WTC11 (cell line): ENCODE measurements at regions not wholly inside any gene's neighbourhood (a gene's known extent, or its start where the extent isn't known, plus 50 kb on each side); places are given as distances from the start of the nearest gene placed in this dataset.

Experiments used
- ATAC-seq: fragments of 200-7000 bp; cut with Tn5 transposase; 2 replicates; pipeline ENCODE4 v1.10.0; 2021; ENCODE audit warnings: mild to moderate bottlenecking, moderate library complexity
- CTCF ChIA-PET: fragments of 300-600 bp; sonication (Branson Sonifier 250); formaldehyde crosslinking; loops from one replicate; lab custom pipeline; 2021; ENCODE audit warnings: antibody characterized with exemption; lab: Charles Lee
- POLR2A ChIA-PET: fragments of 350-600 bp; sonication (Branson Sonifier 250); formaldehyde crosslinking; loops from one replicate; lab custom pipeline; 2021; ENCODE audit warnings: antibody characterized with exemption; lab: Charles Lee
- DNase-seq: peaks from one replicate; pipeline ENCODE4 v3.0.0; 2021; ENCODE audit warnings: low spot score
- H3K27ac Mint-ChIP-seq: 2 replicates; pipeline ENCODE4 v1.8.0; 2021; ENCODE audit warnings: mixed read lengths
- H3K27me3 Mint-ChIP-seq: 2 replicates; pipeline ENCODE4 v1.8.0; 2021; ENCODE audit warnings: low read depth, mild to moderate bottlenecking, moderate library complexity, mixed read lengths
- H3K36me3 Mint-ChIP-seq: 2 replicates; pipeline ENCODE4 v1.8.0; 2021; ENCODE audit warnings: mixed read lengths
- H3K4me1 Mint-ChIP-seq: 2 replicates; pipeline ENCODE4 v1.8.0; 2022; ENCODE audit warnings: mixed read lengths
- H3K4me3 Mint-ChIP-seq: 2 replicates; pipeline ENCODE4 v1.8.0; 2021; ENCODE audit warnings: mild to moderate bottlenecking, moderate library complexity, mixed read lengths
- H3K9me3 Mint-ChIP-seq: 2 replicates; pipeline ENCODE4 v1.8.0; 2021; ENCODE audit warnings: mixed read lengths
- CBFB ChIP-seq: sonication (generic); formaldehyde crosslinking; IDR thresholded peaks from 2 replicates; pipeline ENCODE4 v1.8.1; 2022; ENCODE audit warnings: mild to moderate bottlenecking, low read depth, missing genetic modification reagents
- ESRRA ChIP-seq: sonication (generic); formaldehyde crosslinking; IDR thresholded peaks from 2 replicates; pipeline ENCODE4 v1.8.1; 2022; ENCODE audit warnings: mild to moderate bottlenecking, missing genetic modification reagents, borderline replicate concordance
- ETV6 ChIP-seq: sonication (generic); formaldehyde crosslinking; IDR thresholded peaks from 2 replicates; pipeline ENCODE4 v1.8.1; 2022; ENCODE audit warnings: mild to moderate bottlenecking, missing genetic modification reagents
- FOXJ3 ChIP-seq: sonication (generic); formaldehyde crosslinking; IDR thresholded peaks from 2 replicates; pipeline ENCODE4 v1.9.0; 2021; ENCODE audit warnings: missing genetic modification reagents, mild to moderate bottlenecking, borderline replicate concordance
- HMGA2 ChIP-seq: fragments of 250-450 bp; sonication (Bioruptor Pico); IDR thresholded peaks from 2 replicates; pipeline ENCODE4 v1.4.0; 2021; ENCODE audit warnings: mild to moderate bottlenecking, moderate library complexity
- MYBL2 ChIP-seq: sonication (generic); formaldehyde crosslinking; IDR thresholded peaks from 2 replicates; pipeline ENCODE4 v1.8.1; 2023; ENCODE audit warnings: mild to moderate bottlenecking, moderate library complexity, missing genetic modification reagents
- SMAD4 ChIP-seq: sonication (generic); formaldehyde crosslinking; IDR thresholded peaks from 2 replicates; pipeline ENCODE4 v1.8.0; 2022; ENCODE audit warnings: mild to moderate bottlenecking, missing genetic modification reagents
- TEAD1 ChIP-seq: sonication (generic); formaldehyde crosslinking; IDR thresholded peaks from 2 replicates; pipeline ENCODE4 v1.8.0; 2022; ENCODE audit warnings: mild to moderate bottlenecking, missing genetic modification reagents
- TEAD4 ChIP-seq: sonication (generic); formaldehyde crosslinking; IDR thresholded peaks from 2 replicates; pipeline ENCODE4 v1.8.0; 2022; ENCODE audit warnings: mild to moderate bottlenecking, missing genetic modification reagents
- ZBTB21 ChIP-seq: sonication (generic); formaldehyde crosslinking; IDR thresholded peaks from 2 replicates; pipeline ENCODE4 v1.8.1; 2023; ENCODE audit warnings: mild to moderate bottlenecking, missing genetic modification reagents, borderline replicate concordance
- ZNF219 ChIP-seq: sonication (generic); formaldehyde crosslinking; IDR thresholded peaks from 2 replicates; pipeline ENCODE4 v1.8.0; 2023; ENCODE audit warnings: missing genetic modification reagents, mild to moderate bottlenecking, borderline replicate concordance
- ZNF263 ChIP-seq: sonication (generic); formaldehyde crosslinking; IDR thresholded peaks from 2 replicates; pipeline ENCODE4 v1.8.1; 2022; ENCODE audit warnings: low read depth, mild to moderate bottlenecking, moderate library complexity, missing genetic modification reagents
- TF ChIP-seq, protein P1 (sequence below): fragments of 250-450 bp; sonication (Bioruptor Pico); IDR thresholded peaks from 2 replicates; pipeline ENCODE4 v1.9.0; 2021; ENCODE audit warnings: mild to moderate bottlenecking, borderline replicate concordance
- TF ChIP-seq, protein P2 (sequence below): sonication (generic); formaldehyde crosslinking; IDR thresholded peaks from 2 replicates; pipeline ENCODE4 v1.8.1; 2022; ENCODE audit warnings: missing genetic modification reagents, borderline replicate concordance
- TF ChIP-seq, protein P3 (sequence below): sonication (generic); formaldehyde crosslinking; IDR thresholded peaks from 2 replicates; pipeline ENCODE4 v1.8.0; 2022; ENCODE audit warnings: mild to moderate bottlenecking, missing genetic modification reagents
- TF ChIP-seq, protein P4 (sequence below): sonication (generic); formaldehyde crosslinking; IDR thresholded peaks from 2 replicates; pipeline ENCODE4 v1.8.1; 2023; ENCODE audit warnings: mild to moderate bottlenecking, missing genetic modification reagents, moderate library complexity
- TF ChIP-seq, protein P5 (sequence below): fragments of 250-450 bp; sonication (Bioruptor Pico); conservative IDR thresholded peaks from 2 replicates; pipeline ENCODE4 v1.9.0; 2021; ENCODE audit warnings: mild to moderate bottlenecking
- TF ChIP-seq, protein P6 (sequence below): sonication (generic); formaldehyde crosslinking; IDR thresholded peaks from 2 replicates; pipeline ENCODE4 v1.8.0; 2023; ENCODE audit warnings: missing genetic modification reagents
- TF ChIP-seq, protein P7 (sequence below): sonication (generic); formaldehyde crosslinking; IDR thresholded peaks from 2 replicates; pipeline ENCODE4 v1.8.1; 2023; ENCODE audit warnings: mild to moderate bottlenecking, missing genetic modification reagents, moderate library complexity

DNA sequence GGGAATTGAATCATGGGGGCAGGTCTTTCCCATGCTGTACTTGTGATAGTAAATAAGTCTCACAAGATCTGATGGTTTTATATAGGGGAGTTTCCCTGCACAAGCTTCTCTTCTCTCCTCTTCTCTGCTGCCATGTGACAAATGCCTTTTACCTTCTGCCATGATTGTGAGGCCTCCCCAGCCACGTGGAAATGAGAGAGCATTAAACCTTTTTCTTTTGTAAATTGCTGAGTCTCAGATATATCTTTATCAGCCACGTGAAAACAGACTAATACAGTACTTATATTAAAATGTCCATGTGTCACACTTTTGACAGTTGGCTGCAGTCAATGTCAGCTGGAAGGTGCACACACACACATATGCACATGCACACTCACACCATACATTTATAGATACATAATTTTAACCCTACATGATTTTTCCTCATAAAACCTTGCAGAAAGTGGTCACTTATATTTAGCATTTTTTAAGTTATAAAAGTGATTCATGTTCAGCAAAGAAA lies 128.9 kb downstream of the OTOR start (continued):
- TF ChIP-seq, protein P1, sequence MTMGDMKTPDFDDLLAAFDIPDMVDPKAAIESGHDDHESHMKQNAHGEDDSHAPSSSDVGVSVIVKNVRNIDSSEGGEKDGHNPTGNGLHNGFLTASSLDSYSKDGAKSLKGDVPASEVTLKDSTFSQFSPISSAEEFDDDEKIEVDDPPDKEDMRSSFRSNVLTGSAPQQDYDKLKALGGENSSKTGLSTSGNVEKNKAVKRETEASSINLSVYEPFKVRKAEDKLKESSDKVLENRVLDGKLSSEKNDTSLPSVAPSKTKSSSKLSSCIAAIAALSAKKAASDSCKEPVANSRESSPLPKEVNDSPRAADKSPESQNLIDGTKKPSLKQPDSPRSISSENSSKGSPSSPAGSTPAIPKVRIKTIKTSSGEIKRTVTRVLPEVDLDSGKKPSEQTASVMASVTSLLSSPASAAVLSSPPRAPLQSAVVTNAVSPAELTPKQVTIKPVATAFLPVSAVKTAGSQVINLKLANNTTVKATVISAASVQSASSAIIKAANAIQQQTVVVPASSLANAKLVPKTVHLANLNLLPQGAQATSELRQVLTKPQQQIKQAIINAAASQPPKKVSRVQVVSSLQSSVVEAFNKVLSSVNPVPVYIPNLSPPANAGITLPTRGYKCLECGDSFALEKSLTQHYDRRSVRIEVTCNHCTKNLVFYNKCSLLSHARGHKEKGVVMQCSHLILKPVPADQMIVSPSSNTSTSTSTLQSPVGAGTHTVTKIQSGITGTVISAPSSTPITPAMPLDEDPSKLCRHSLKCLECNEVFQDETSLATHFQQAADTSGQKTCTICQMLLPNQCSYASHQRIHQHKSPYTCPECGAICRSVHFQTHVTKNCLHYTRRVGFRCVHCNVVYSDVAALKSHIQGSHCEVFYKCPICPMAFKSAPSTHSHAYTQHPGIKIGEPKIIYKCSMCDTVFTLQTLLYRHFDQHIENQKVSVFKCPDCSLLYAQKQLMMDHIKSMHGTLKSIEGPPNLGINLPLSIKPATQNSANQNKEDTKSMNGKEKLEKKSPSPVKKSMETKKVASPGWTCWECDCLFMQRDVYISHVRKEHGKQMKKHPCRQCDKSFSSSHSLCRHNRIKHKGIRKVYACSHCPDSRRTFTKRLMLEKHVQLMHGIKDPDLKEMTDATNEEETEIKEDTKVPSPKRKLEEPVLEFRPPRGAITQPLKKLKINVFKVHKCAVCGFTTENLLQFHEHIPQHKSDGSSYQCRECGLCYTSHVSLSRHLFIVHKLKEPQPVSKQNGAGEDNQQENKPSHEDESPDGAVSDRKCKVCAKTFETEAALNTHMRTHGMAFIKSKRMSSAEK (CRISPR knock-in tag) = no peak

DNA sequence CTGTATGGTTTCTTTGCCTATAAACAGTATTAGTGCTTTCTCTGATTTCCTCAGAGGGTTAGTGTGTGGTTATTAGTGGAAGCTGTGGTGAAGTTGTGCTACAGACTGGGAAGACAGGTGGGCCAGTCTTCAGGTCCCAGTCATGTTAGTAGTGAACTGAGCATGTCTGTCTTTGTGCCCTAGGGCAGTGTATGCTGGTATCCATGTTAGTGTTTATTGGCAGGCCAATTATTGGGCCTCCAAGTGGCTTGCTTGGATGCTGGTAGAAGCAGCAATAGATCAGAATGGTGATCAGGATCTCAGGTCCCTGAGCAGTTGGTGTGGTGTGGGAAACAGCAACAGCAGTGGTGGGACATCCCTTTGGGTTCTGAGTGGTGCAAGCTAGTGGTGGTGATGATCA lies 137.6 kb downstream of the OTOR start:
- ATAC-seq (no peak), DNase-seq (no peak)
- Mint-ChIP-seq H3K4me1 (no peaks in the 10 kb centered on the region), H3K4me3 (no peak overlapping the region), H3K36me3 (peaks cover 7% of the 10 kb centered on the region), H3K9me3 (peaks cover 22% of the 10 kb centered on the region)
- TF ChIP-seq, protein P2, sequence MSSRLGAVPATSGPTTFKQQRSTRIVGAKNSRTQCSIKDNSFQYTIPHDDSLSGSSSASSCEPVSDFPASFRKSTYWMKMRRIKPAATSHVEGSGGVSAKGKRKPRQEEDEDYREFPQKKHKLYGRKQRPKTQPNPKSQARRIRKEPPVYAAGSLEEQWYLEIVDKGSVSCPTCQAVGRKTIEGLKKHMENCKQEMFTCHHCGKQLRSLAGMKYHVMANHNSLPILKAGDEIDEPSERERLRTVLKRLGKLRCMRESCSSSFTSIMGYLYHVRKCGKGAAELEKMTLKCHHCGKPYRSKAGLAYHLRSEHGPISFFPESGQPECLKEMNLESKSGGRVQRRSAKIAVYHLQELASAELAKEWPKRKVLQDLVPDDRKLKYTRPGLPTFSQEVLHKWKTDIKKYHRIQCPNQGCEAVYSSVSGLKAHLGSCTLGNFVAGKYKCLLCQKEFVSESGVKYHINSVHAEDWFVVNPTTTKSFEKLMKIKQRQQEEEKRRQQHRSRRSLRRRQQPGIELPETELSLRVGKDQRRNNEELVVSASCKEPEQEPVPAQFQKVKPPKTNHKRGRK (CRISPR knock-in tag) = no peak
- TF ChIP-seq ZNF219 (CRISPR knock-in tag) = no peak
- TF ChIP-seq ZNF263 (CRISPR knock-in tag) = no peak
- TF ChIP-seq ETV6 (CRISPR knock-in tag) = no peak
- TF ChIP-seq, all 79 proteins: peak for 0
- Mint-ChIP-seq H3K27me3 (no peaks in the 10 kb centered on the region), H3K27ac (no peak overlapping the region)
- ChIA-PET POLR2A (no interaction called here), CTCF (interaction anchor here (2.1 kb wide), 1 partner anchor 82 kb away, joined by 6 read pairs; no protein-coding TSS in a partner anchor)

DNA sequence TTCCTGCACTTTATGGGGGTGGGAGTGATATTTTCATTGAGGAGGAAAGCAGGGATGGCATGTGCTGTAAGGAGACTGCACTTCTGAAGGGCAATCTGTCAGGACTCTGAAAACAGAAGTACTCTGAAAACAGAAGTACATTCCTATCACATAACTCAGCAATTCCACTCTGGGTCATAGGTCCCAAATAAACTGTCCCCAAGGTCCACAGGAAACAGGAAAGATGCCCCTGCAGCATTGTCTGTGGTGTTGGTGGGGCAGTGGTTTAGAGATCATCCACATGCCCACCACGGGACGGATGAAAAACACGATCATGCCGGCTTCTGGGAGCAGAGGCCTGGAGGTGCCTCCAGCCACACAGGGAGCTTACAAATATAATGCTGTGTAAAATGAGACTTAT lies 150.3 kb downstream of the OTOR start:
- DNase-seq = no peak
- POLR2A ChIA-PET = no interaction called here
- no peak for TF ChIP-seq FOXJ3 (CRISPR knock-in tag)
- no peak for TF ChIP-seq MYBL2 (CRISPR knock-in tag)
- TF ChIP-seq, protein P3, sequence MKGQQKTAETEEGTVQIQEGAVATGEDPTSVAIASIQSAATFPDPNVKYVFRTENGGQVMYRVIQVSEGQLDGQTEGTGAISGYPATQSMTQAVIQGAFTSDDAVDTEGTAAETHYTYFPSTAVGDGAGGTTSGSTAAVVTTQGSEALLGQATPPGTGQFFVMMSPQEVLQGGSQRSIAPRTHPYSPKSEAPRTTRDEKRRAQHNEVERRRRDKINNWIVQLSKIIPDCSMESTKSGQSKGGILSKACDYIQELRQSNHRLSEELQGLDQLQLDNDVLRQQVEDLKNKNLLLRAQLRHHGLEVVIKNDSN (CRISPR knock-in tag) = no peak
- no peak for TF ChIP-seq SMAD4
- TF ChIP-seq, protein P4, sequence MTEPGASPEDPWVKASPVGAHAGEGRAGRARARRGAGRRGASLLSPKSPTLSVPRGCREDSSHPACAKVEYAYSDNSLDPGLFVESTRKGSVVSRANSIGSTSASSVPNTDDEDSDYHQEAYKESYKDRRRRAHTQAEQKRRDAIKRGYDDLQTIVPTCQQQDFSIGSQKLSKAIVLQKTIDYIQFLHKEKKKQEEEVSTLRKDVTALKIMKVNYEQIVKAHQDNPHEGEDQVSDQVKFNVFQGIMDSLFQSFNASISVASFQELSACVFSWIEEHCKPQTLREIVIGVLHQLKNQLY = no peak
- TF ChIP-seq, all 79 proteins: peak for 0
- no peaks in the 10 kb centered on the region; the same call in 1 of the 2 replicates for H3K9me3 Mint-ChIP-seq
- no peaks in the 10 kb centered on the region for H3K4me1 Mint-ChIP-seq
- no peaks in the 10 kb centered on the region for H3K36me3 Mint-ChIP-seq
- CTCF ChIA-PET = interaction anchor here (2.4 kb wide), 1 partner anchor 77 kb away, joined by 6 read pairs; no protein-coding TSS in a partner anchor
- H3K27ac Mint-ChIP-seq = no peak overlapping the region
- H3K27me3 Mint-ChIP-seq = no peaks in the 10 kb centered on the region
- no peak overlapping the region for H3K4me3 Mint-ChIP-seq
- no peak for ATAC-seq

DNA sequence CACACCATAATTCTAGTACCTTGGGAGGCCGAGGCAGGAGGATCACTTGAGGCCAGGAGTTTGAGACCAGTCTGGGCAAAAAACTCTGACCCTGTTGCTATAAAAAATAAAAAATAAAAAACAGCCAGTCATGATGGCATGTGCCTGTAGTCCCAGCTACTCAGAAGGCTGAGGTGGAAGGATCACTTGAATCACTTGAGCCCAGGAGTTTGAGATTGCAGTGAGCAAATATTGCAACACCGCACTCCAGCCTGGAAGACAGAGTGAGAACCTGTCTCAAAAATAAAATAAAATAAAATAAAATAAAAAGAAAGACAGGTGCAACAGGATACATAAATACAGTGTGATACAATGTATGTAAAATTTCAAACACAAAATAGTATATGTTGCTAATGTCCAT lies 154.5 kb downstream of the OTOR start:
- POLR2A ChIA-PET = no interaction called here
- peaks cover 2% of the 10 kb centered on the region; the same call in 1 of the 2 replicates for H3K36me3 Mint-ChIP-seq
- peaks cover 3% of the 10 kb centered on the region for H3K9me3 Mint-ChIP-seq
- DNase-seq (no peak), ATAC-seq (no peak)
- no peaks in the 10 kb centered on the region for H3K27me3 Mint-ChIP-seq
- H3K27ac Mint-ChIP-seq = no peak overlapping the region
- TF ChIP-seq, protein P5, sequence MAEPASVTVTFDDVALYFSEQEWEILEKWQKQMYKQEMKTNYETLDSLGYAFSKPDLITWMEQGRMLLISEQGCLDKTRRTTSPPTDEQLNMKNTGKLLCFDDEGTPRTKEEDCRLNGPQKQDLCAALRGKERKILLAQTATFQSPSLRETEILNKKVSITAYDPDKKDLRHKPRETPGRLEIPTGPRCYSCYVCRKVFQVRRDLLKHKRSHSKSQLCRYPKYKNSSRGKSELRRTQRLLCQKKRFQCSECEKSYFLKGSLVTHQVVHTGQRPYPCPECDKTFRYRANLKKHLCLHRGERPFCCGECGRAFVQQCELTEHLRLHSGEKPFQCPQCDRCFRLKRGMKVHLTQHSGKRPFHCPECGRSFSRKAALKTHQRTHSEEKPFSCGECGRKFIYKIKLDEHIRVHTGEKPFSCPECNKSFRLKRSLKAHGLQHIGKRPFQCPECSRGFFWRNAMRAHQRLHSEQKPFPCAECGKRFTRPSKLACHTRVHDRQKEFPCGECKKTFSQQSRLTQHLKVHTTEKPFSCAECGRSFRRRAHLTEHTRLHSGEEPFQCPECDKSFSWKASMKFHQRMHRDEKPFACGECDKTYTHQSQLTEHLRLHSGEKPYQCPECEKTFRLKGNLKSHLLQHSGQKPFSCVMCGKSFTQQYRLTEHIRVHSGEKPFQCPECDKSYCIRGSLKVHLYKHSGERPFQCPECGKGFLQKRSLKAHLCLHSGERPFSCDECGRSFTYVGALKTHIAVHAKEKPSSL (CRISPR knock-in tag) = no peak
- TF ChIP-seq, protein P6, sequence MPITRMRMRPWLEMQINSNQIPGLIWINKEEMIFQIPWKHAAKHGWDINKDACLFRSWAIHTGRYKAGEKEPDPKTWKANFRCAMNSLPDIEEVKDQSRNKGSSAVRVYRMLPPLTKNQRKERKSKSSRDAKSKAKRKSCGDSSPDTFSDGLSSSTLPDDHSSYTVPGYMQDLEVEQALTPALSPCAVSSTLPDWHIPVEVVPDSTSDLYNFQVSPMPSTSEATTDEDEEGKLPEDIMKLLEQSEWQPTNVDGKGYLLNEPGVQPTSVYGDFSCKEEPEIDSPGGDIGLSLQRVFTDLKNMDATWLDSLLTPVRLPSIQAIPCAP (CRISPR knock-in tag) = no peak
- TF ChIP-seq CBFB (no peak), MYBL2 (CRISPR knock-in tag) (no peak), TEAD4 (no peak), ZBTB21 (CRISPR knock-in tag) (no peak), ESRRA (CRISPR knock-in tag) (no peak), HMGA2 (CRISPR knock-in tag) (no peak), TEAD1 (CRISPR knock-in tag) (no peak)
- TF ChIP-seq, protein P7, sequence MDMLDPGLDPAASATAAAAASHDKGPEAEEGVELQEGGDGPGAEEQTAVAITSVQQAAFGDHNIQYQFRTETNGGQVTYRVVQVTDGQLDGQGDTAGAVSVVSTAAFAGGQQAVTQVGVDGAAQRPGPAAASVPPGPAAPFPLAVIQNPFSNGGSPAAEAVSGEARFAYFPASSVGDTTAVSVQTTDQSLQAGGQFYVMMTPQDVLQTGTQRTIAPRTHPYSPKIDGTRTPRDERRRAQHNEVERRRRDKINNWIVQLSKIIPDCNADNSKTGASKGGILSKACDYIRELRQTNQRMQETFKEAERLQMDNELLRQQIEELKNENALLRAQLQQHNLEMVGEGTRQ (CRISPR knock-in tag) = no peak
- no peaks in the 10 kb centered on the region for H3K4me1 Mint-ChIP-seq
- no peak overlapping the region for H3K4me3 Mint-ChIP-seq
- CTCF ChIA-PET = no interaction called here
